Brain microvascular endothelial cell (primary cell): ENCODE measurements at regions not wholly inside any gene's neighbourhood (a gene's known extent, or its start where the extent isn't known, plus 50 kb on each side); places are given as distances from the start of the nearest gene placed in this dataset.

Experiments used
- DNase-seq: peaks from one replicate; pipeline ENCODE4 v3.0.0-alpha.2; 2020
- H3K27ac ChIP-seq: fragments of 250-450 bp; sonication (Bioruptor Pico); 2 replicates; pipeline ENCODE4 v1.5.1; 2020; ENCODE audit warnings: mild to moderate bottlenecking, moderate library complexity
- H3K27me3 ChIP-seq: fragments of 250-450 bp; sonication (Bioruptor Pico); replicated peaks from 2 replicates; pipeline ENCODE4 v1.5.1; 2020; ENCODE audit warnings: mild to moderate bottlenecking
- H3K36me3 ChIP-seq: fragments of 250-450 bp; sonication (Bioruptor Pico); replicated peaks from 2 replicates; pipeline ENCODE4 v1.5.1; 2020; ENCODE audit warnings: mild to moderate bottlenecking
- H3K4me3 ChIP-seq: 2 replicates; pipeline ENCODE4 v1.5.1; 2011; ENCODE audit warnings: low read depth, mild to moderate bottlenecking, control low read depth, low read length, moderate library complexity
- CTCF ChIP-seq: IDR thresholded peaks from 2 replicates; pipeline ENCODE4 v1.5.1; 2011; ENCODE audit warnings: low read depth, mild to moderate bottlenecking, moderate library complexity, low read length, control low read depth, inconsistent platforms; ENCODE audit errors: missing control alignments
- in situ Hi-C: cut with HindIII; loops from 2 replicates; pipeline ENCODE4 v1.10.0; 2017; ENCODE audit warnings: low sequenced_read_pairs, low pct_ligation_motif_present

GRCh38 chr2:204298404-204298803 is 246.9 kb upstream of the PARD3B start:
- Histone ChIP-seq H3K27me3 (no peaks in the 10 kb centered on the region), H3K27ac (no peak overlapping the region), H3K36me3 (no peaks in the 10 kb centered on the region), H3K4me3 (no peak overlapping the region)
- no peak for DNase-seq
- TF ChIP-seq CTCF = no peak
- in situ Hi-C loops = no loop called here

- Histone ChIP-seq H3K36me3 (no peaks in the 10 kb centered on the region), H3K27me3 (no peaks in the 10 kb centered on the region), H3K27ac (no peak overlapping the region), H3K4me3 (no peak overlapping the region)
- no peak for TF ChIP-seq CTCF
- in situ Hi-C loops = no loop called here
- no peak for DNase-seq
Measured at GRCh38 chr2:204299766-204300165, 245.5 kb upstream of the PARD3B start.

GRCh38 chr2:204306667-204307066 is 238.6 kb upstream of the PARD3B start:
- Histone ChIP-seq H3K36me3 (no peaks in the 10 kb centered on the region), H3K27ac (no peak overlapping the region), H3K4me3 (no peak overlapping the region), H3K27me3 (no peaks in the 10 kb centered on the region)
- DNase-seq = no peak
- TF ChIP-seq CTCF = no peak
- in situ Hi-C loops = no loop called here

GRCh38 chr2:204312105-204312504 is 233.2 kb upstream of the PARD3B start:
- in situ Hi-C loops = no loop called here
- DNase-seq = no peak
- Histone ChIP-seq H3K4me3 (no peak overlapping the region), H3K36me3 (no peaks in the 10 kb centered on the region), H3K27me3 (no peaks in the 10 kb centered on the region), H3K27ac (no peak overlapping the region)
- TF ChIP-seq CTCF = no peak

GRCh38 chr2:204313256-204313655 is 232.0 kb upstream of the PARD3B start:
- no peak overlapping the region for H3K4me3 ChIP-seq
- H3K27me3 ChIP-seq = no peaks in the 10 kb centered on the region
- in situ Hi-C loops = no loop called here
- no peak for TF ChIP-seq CTCF
- DNase-seq = no peak
- no peaks in the 10 kb centered on the region for H3K36me3 ChIP-seq
- H3K27ac ChIP-seq = no peak overlapping the region

- H3K36me3 ChIP-seq = no peaks in the 10 kb centered on the region
- no peak for DNase-seq
Measured at GRCh38 chr2:204315236-204315662, 230.0 kb upstream of the PARD3B start.

More at GRCh38 chr2:204315236-204315662, 230.0 kb upstream of the PARD3B start:
- in situ Hi-C loops = no loop called here
- H3K4me3 ChIP-seq = no peak overlapping the region
- H3K27me3 ChIP-seq = no peaks in the 10 kb centered on the region
- H3K27ac ChIP-seq = no peak overlapping the region
- TF ChIP-seq CTCF = no peak
